DOHH2 (cell line): ENCODE measurements at regions not wholly inside any gene's neighbourhood (a gene's known extent, or its start where the extent isn't known, plus 50 kb on each side); places are given as distances from the start of the nearest gene placed in this dataset.

Source experiments
- EZH2phosphoT487 ChIP-seq: fragments of 200-600 bp; sonication (generic); IDR thresholded peaks from 2 replicates; pipeline ENCODE4 v1.6.1; 2017; ENCODE audit warnings: borderline replicate concordance, mild to moderate bottlenecking, antibody characterized with exemption, low read length, moderate library complexity, mixed read lengths
- TF ChIP-seq, protein P1 (sequence below): fragments of 200-600 bp; sonication (generic); IDR thresholded peaks from one replicate; pipeline ENCODE4 v1.5.1; 2014; ENCODE audit warnings: antibody characterized with exemption, mild to moderate bottlenecking, low read depth, low read length; ENCODE audit not compliant: poor library complexity, severe bottlenecking

GRCh38 chr6:125611573-125612344, 137.7 kb upstream of the HEY2 start:
- TF ChIP-seq, protein P1, sequence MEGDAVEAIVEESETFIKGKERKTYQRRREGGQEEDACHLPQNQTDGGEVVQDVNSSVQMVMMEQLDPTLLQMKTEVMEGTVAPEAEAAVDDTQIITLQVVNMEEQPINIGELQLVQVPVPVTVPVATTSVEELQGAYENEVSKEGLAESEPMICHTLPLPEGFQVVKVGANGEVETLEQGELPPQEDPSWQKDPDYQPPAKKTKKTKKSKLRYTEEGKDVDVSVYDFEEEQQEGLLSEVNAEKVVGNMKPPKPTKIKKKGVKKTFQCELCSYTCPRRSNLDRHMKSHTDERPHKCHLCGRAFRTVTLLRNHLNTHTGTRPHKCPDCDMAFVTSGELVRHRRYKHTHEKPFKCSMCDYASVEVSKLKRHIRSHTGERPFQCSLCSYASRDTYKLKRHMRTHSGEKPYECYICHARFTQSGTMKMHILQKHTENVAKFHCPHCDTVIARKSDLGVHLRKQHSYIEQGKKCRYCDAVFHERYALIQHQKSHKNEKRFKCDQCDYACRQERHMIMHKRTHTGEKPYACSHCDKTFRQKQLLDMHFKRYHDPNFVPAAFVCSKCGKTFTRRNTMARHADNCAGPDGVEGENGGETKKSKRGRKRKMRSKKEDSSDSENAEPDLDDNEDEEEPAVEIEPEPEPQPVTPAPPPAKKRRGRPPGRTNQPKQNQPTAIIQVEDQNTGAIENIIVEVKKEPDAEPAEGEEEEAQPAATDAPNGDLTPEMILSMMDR, result no peak
- no peak for TF ChIP-seq EZH2phosphoT487
